Fibroblast of skin of abdomen (primary cell): ENCODE measurements at regions not wholly inside any gene's neighbourhood (a gene's known extent, or its start where the extent isn't known, plus 50 kb on each side); places are given as distances from the start of the nearest gene placed in this dataset.

Experiments used
- DNase-seq: peaks from one replicate; pipeline ENCODE4 v3.0.0-alpha.2; 2013

DNA sequence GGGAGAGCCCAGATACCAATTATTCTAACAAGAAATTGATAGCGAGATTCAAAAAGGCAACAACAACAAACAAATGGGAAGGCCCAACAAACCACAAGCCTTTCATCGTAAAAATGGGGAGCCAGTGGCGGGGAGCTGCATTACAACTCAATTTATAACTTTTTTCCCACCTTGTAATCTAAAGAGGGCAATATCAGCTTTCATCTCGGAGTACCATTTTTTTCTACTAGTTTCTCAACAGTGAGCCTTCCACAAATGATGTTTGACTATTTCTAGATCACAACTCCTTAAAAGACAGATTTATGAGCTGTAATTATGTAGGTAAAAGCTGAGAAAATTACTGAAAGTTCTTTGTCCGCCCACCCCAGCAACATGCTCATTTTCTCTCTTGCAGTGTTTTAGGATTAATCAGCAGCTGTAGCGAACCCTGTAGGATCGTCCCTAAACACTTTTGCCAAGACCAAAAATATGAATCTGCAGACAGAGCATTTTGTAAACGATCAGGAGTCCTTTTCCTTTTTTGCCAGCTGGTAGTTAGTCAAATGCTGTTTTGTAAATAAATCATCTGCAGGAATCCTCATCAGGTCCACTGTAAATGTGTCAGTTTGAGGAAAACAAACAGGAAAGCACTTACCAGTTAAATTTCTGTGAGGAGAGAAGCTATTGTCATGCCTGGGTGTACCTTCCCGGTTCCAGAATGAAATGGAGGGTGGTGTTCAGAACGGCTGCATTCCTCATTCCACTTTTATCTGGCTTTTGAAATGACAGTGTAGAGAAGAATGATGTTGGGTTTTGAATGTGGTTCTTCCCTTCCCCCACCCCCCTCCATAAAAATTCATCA lies 53.2 kb downstream of the EEF1B2 start:
- peak; percentile 87 for DNase-seq

GRCh38 chr2:206213514-206213845 lies 53.8 kb downstream of the EEF1B2 start:
- no peak for DNase-seq

- no peak for DNase-seq
Observed at GRCh38 chr2:206217166-206217565, 57.3 kb upstream of the ZDBF2 start.

GRCh38 chr2:206217743-206218142 lies 56.7 kb upstream of the ZDBF2 start:
- DNase-seq = peak; percentile 53

GRCh38 chr2:206218156-206218555 lies 56.3 kb upstream of the ZDBF2 start:
- no peak for DNase-seq

DNA sequence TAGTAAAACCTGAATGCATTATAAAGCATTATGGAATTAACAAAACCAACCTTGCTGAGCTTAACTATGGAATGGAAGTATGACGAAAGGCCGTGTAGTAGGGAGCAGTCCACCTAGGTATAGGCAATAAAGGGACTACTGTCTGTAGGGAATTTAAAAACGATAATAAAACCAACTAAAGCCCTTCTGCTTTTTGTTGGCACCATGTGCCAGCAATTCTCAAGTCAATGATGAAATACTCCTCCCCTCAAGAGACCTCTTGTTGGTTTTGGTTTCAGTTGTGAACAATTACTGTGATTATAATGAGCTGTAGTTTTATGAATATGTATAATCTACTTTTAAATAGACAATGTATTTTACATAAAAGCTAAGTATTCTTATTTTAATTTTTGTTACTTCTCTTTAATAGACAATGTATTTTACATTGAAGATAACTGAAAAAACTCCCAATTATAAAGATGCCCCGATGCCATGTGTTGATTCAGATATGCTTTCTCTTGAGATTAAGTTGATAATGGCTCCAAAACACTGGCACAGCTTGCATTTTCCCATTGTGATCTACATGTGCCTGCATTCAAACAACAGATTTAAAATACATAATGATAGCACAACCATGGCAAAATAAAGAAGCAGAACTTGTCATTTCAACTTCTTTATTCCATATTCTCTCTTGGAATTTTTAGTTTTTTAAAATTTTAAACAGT lies 55.5 kb upstream of the ZDBF2 start:
- no peak for DNase-seq

DNA sequence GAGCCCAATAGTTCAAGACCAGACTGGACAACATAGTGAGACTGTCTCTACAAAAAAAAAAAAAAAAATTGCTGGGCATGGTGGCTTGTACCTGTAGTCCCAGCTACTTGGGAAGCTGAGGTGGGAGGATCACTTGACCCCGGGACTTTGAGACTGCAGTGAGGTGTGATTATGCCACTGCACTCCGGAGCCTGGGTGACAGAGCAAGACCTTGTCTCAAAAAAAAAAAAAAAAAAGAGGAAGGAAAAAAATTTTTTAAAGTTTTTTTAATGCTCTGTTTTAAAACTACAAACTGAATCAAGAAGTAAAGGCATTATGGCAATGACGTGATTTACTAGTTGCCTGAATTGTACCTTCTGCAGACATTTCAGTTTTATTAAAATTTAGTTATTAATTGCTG lies 54.5 kb upstream of the ZDBF2 start:
- DNase-seq = no peak

DNA sequence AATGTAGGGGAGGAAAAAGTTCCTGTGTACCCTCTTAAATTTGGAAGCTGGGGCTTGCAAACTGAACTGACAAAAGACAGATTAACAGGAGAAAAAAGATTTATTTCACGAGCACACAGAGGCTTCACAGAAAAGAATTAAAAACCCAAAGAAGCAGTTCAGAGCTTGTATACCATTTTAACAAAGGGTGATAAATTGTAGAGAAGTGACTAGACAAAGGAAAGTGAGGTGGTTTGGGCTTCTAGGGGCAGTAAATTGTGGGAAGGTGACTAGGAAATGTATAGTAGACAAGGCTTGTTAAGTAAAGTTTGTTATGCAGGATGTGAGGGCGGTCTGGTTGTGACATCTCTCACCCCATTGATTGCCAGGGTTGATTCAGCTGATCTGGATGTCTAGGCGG lies 53.5 kb upstream of the ZDBF2 start:
- no peak for DNase-seq
